Endothelial cell (in vitro differentiated cells): ENCODE measurements at regions not wholly inside any gene's neighbourhood (a gene's known extent, or its start where the extent isn't known, plus 50 kb on each side); places are given as distances from the start of the nearest gene placed in this dataset.

ENCODE experiments used
- DNase-seq: peaks from one replicate; pipeline ENCODE4 v3.0.0; 2021; ENCODE audit warnings: low spot score
- H3K27ac Mint-ChIP-seq: one replicate; pipeline ENCODE4 v1.8.0; 2021; ENCODE audit warnings: mixed read lengths, inconsistent platforms; ENCODE audit not compliant: unreplicated experiment
- H3K27me3 Mint-ChIP-seq: one replicate; pipeline ENCODE4 v1.8.0; 2021; ENCODE audit warnings: mild to moderate bottlenecking, moderate library complexity, mixed read lengths, inconsistent platforms; ENCODE audit not compliant: unreplicated experiment
- H3K36me3 Mint-ChIP-seq: one replicate; pipeline ENCODE4 v1.8.0; 2021; ENCODE audit warnings: mild to moderate bottlenecking, low read depth, mixed read lengths, inconsistent platforms; ENCODE audit not compliant: unreplicated experiment
- H3K4me1 Mint-ChIP-seq: one replicate; pipeline ENCODE4 v1.8.0; 2021; ENCODE audit warnings: mild to moderate bottlenecking, mixed read lengths, inconsistent platforms; ENCODE audit not compliant: unreplicated experiment
- H3K4me3 Mint-ChIP-seq: one replicate; pipeline ENCODE4 v1.8.0; 2021; ENCODE audit warnings: mild to moderate bottlenecking, mixed read lengths, inconsistent platforms; ENCODE audit not compliant: unreplicated experiment
- H3K9me3 Mint-ChIP-seq: one replicate; pipeline ENCODE4 v1.8.0; 2021; ENCODE audit warnings: mixed read lengths, inconsistent platforms; ENCODE audit not compliant: unreplicated experiment
- CTCF ChIP-seq: fragments of 200-600 bp; sonication (generic); IDR thresholded peaks from one replicate; pipeline ENCODE4 v1.5.0; 2021; ENCODE audit warnings: antibody characterized with exemption; ENCODE audit not compliant: unreplicated experiment

GRCh38 chr11:129723146-129723760 lies 92.4 kb upstream of the TMEM45B start:
- H3K4me1 Mint-ChIP-seq = no peaks in the 10 kb centered on the region
- H3K27me3 Mint-ChIP-seq = peaks cover 3% of the 10 kb centered on the region
- no peaks in the 10 kb centered on the region for H3K36me3 Mint-ChIP-seq
- TF ChIP-seq CTCF = no peak
- no peaks in the 10 kb centered on the region for H3K9me3 Mint-ChIP-seq
- H3K4me3 Mint-ChIP-seq = no peak overlapping the region
- H3K27ac Mint-ChIP-seq = no peak overlapping the region
- no peak for DNase-seq

- H3K36me3 Mint-ChIP-seq = no peaks in the 10 kb centered on the region
- no peak for TF ChIP-seq CTCF
- DNase-seq = no peak
- H3K4me1 Mint-ChIP-seq = no peaks in the 10 kb centered on the region
- no peaks in the 10 kb centered on the region for H3K9me3 Mint-ChIP-seq
- H3K27me3 Mint-ChIP-seq = peaks cover 3% of the 10 kb centered on the region
- H3K27ac Mint-ChIP-seq = no peak overlapping the region
- H3K4me3 Mint-ChIP-seq = no peak overlapping the region
These were observed 91.9 kb upstream of the TMEM45B start for GRCh38 chr11:129723761-129724162.

GRCh38 chr11:129724866-129725265 lies 90.8 kb upstream of the TMEM45B start:
- no peak for TF ChIP-seq CTCF
- H3K36me3 Mint-ChIP-seq = no peaks in the 10 kb centered on the region

GRCh38 chr11:129726179-129726578 lies 89.5 kb upstream of the TMEM45B start:
- Mint-ChIP-seq H3K4me3 (no peak overlapping the region), H3K27ac (no peak overlapping the region), H3K4me1 (no peaks in the 10 kb centered on the region), H3K9me3 (no peaks in the 10 kb centered on the region), H3K36me3 (no peaks in the 10 kb centered on the region), H3K27me3 (peaks cover 1% of the 10 kb centered on the region)
- no peak for TF ChIP-seq CTCF
- DNase-seq = no peak

More at GRCh38 chr11:129724866-129725265, 90.8 kb upstream of the TMEM45B start:
- H3K9me3 Mint-ChIP-seq = no peaks in the 10 kb centered on the region
- DNase-seq = no peak
- H3K4me3 Mint-ChIP-seq = no peak overlapping the region
- H3K27me3 Mint-ChIP-seq = peaks cover 1% of the 10 kb centered on the region
- no peak overlapping the region for H3K27ac Mint-ChIP-seq
- no peaks in the 10 kb centered on the region for H3K4me1 Mint-ChIP-seq

- Mint-ChIP-seq H3K27me3 (peaks cover 1% of the 10 kb centered on the region), H3K27ac (no peak overlapping the region), H3K9me3 (no peaks in the 10 kb centered on the region), H3K4me1 (no peaks in the 10 kb centered on the region), H3K36me3 (no peaks in the 10 kb centered on the region), H3K4me3 (no peak overlapping the region)
- TF ChIP-seq CTCF = no peak
- DNase-seq = no peak
These were observed 87.1 kb upstream of the TMEM45B start for GRCh38 chr11:129728581-129728980.
